GM12878 (cell line): ENCODE measurements at regions not wholly inside any gene's neighbourhood (a gene's known extent, or its start where the extent isn't known, plus 50 kb on each side); places are given as distances from the start of the nearest gene placed in this dataset.

Experiments used
- ATAC-seq: fragments of 200-7000 bp; cut with Tn5 transposase; 3 replicates; pipeline ENCODE4 v1.9.1; 2020; ENCODE audit warnings: mild to moderate bottlenecking, moderate library complexity
- BruUV-seq: library from RNA; stranded (reverse); fragments of 400-500 nt; replicated peaks from 2 replicates; lab custom pipeline; 2021; lab: Mats Ljungman, UMichigan
- CTCF ChIA-PET: fragments of 300-600 bp; sonication (Branson Sonifier 250); formaldehyde crosslinking; extraction: SDS; loops from one replicate; lab custom pipeline; 2021; ENCODE audit warnings: inconsistent platforms; lab: Yijun Ruan, JAX
- POLR2A ChIA-PET: fragments of 350-600 bp; formaldehyde crosslinking; extraction: SDS; loops from one replicate; lab custom pipeline; 2021; ENCODE audit warnings: inconsistent platforms; lab: Charles Lee
- RAD21 ChIA-PET: fragments of 300-600 bp; sonication (Branson Sonifier 250); formaldehyde crosslinking; loops from one replicate; lab custom pipeline; 2023; ENCODE audit warnings: antibody characterized with exemption; ENCODE audit not compliant: unreplicated experiment; lab: Charles Lee
- SMC1A ChIA-PET: fragments of 300-600 bp; sonication (Branson Sonifier 250); formaldehyde crosslinking; loops from one replicate; lab custom pipeline; 2023; ENCODE audit not compliant: unreplicated experiment, uncharacterized antibody; lab: Charles Lee
- DNase-seq: peaks from one replicate; pipeline ENCODE4 v3.0.0-alpha.2; 2011; ENCODE audit warnings: low read depth, low spot score
- FAIRE-seq: peaks from 3 replicates; lab custom pipeline; 2011; peaks lifted over from hg19 to GRCh38; lab: Jason Lieb, UNC
- H2AFZ ChIP-seq: 2 replicates; pipeline ENCODE4 v1.6.0; 2011; ENCODE audit warnings: low read depth, low read length, control low read depth; ENCODE audit not compliant: control insufficient read depth
- H3K27ac ChIP-seq: 2 replicates; pipeline ENCODE4 v1.5.1; 2011; ENCODE audit warnings: control low read depth; ENCODE audit not compliant: control insufficient read depth, insufficient read depth
- H3K27me3 ChIP-seq, 2 experiments: replicated peaks in 1 of 2; 2 replicates each; pipeline versions ENCODE4 v1.6.0 to v1.6.1; 2011; ENCODE audit warnings: low read length in 1 of 2; ENCODE audit not compliant: control insufficient read depth in 2 of 2, insufficient read depth in 2 of 2
- H3K36me3 ChIP-seq, 2 experiments: 2 replicates each; pipeline ENCODE4 v1.5.1; 2011; ENCODE audit warnings: low read length in 1 of 2; ENCODE audit not compliant: control insufficient read depth in 2 of 2, insufficient read depth in 2 of 2
- H3K4me1 ChIP-seq: 2 replicates; pipeline ENCODE4 v1.6.1; 2011; ENCODE audit warnings: mild to moderate bottlenecking, low read length, moderate library complexity, mixed read lengths; ENCODE audit not compliant: control insufficient read depth, insufficient read depth
- H3K4me2 ChIP-seq: 2 replicates; pipeline ENCODE4 v1.6.0; 2011; ENCODE audit warnings: control low read depth; ENCODE audit not compliant: control insufficient read depth, insufficient read depth
- H3K4me3 ChIP-seq: fragments of 200-600 bp; sonication (generic); 2 replicates; pipeline ENCODE4 v1.5.1; 2016
- H3K79me2 ChIP-seq: 2 replicates; pipeline ENCODE4 v1.6.0; 2011; ENCODE audit warnings: low read length; ENCODE audit not compliant: control insufficient read depth, insufficient read depth
- H3K9ac ChIP-seq: 2 replicates; pipeline ENCODE4 v1.8.0; 2011; ENCODE audit warnings: low read length, control low read depth, mixed read lengths; ENCODE audit not compliant: control insufficient read depth, insufficient read depth
- H3K9me3 ChIP-seq: replicated peaks from 3 replicates; pipeline ENCODE4 v1.5.1; 2011; ENCODE audit warnings: mild to moderate bottlenecking, low read length; ENCODE audit not compliant: control insufficient read depth, insufficient read depth
- H4K20me1 ChIP-seq: 2 replicates; pipeline ENCODE4 v1.6.0; 2011; ENCODE audit not compliant: control insufficient read depth, insufficient read depth
- BACH1 ChIP-seq: fragments of 450-650 bp; IDR thresholded peaks from 2 replicates; pipeline ENCODE4 v1.6.1; 2017; ENCODE audit warnings: mild to moderate bottlenecking, borderline replicate concordance
- CBX5 ChIP-seq: sonication (generic); IDR thresholded peaks from 2 replicates; pipeline ENCODE4 v1.6.1; 2016; ENCODE audit warnings: low read depth, moderate library complexity, mild to moderate bottlenecking, inconsistent platforms
- CUX1 ChIP-seq: IDR thresholded peaks from 2 replicates; pipeline ENCODE4 v1.6.1; 2012; ENCODE audit warnings: improper control_type of control experiment, low read depth, low read length; ENCODE audit not compliant: insufficient replicate concordance
- IRF5 ChIP-seq: fragments of 450-650 bp; IDR thresholded peaks from 2 replicates; pipeline ENCODE4 v1.6.1; 2017; ENCODE audit warnings: borderline replicate concordance
- KDM1A ChIP-seq: fragments of 200-600 bp; sonication (generic); IDR thresholded peaks from 2 replicates; pipeline ENCODE4 v1.6.1; 2016; ENCODE audit warnings: borderline replicate concordance
- MXI1 ChIP-seq: fragments of 150-350 bp; IDR thresholded peaks from 2 replicates; pipeline ENCODE4 v1.6.1; 2011; ENCODE audit warnings: low read depth, mild to moderate bottlenecking, inconsistent platforms, low read length, improper control_type of control experiment
- PAX8 ChIP-seq: fragments of 450-650 bp; IDR thresholded peaks from 2 replicates; pipeline ENCODE4 v1.6.1; 2017; ENCODE audit warnings: mild to moderate bottlenecking, moderate library complexity
- TAF1 ChIP-seq: IDR thresholded peaks from 2 replicates; pipeline ENCODE4 v1.6.1; 2011; ENCODE audit warnings: mild to moderate bottlenecking, low read depth, low read length, borderline replicate concordance
- TARDBP ChIP-seq: IDR thresholded peaks from 2 replicates; pipeline ENCODE4 v1.6.1; 2016; ENCODE audit warnings: borderline replicate concordance
- TCF3 ChIP-seq: IDR thresholded peaks from 2 replicates; pipeline ENCODE4 v1.6.1; 2012; ENCODE audit warnings: low read depth, mild to moderate bottlenecking, low read length, borderline replicate concordance; ENCODE audit not compliant: insufficient read depth
- TCF7 ChIP-seq: IDR thresholded peaks from 2 replicates; pipeline ENCODE4 v1.6.1; 2014; ENCODE audit warnings: antibody characterized with exemption, borderline replicate concordance
- WGBS: methylation state at CpG from one replicate; pipeline ENCODE4 v1.1.6; 2016; ENCODE audit warnings: low lambda C conversion rate; ENCODE audit not compliant: insufficient replicate concordance, insufficient coverage; ENCODE audit errors: missing lambda C conversion rate; 5-methylcytosine and 5-hydroxymethylcytosine counted together
- in situ Hi-C: fragments of 300-500 bp; cut with MboI; formaldehyde crosslinking; loops from 9 replicates; pipeline ENCODE4 v1.14.3; 2018; ENCODE audit warnings: mixed read lengths
- intact Hi-C: fragments of 100-400 bp; cut with micrococcal nuclease; formaldehyde crosslinking; loops from one replicate; pipeline ENCODE4 v1.14.2; 2022; ENCODE audit not compliant: unreplicated experiment
- TF ChIP-seq, protein P1 (sequence below): IDR thresholded peaks from 2 replicates; pipeline ENCODE4 v1.6.1; 2012; ENCODE audit warnings: low read depth, low read length, improper control_type of control experiment

- TF ChIP-seq CUX1 (no peak), BACH1 (no peak), KDM1A (no peak), MXI1 (no peak), CBX5 (no peak)
These were observed 176.6 kb downstream of the IL20RB start (continued) for GRCh38 chr3:137134431-137134830.

- WGBS = 0% methylated on average over 3 of the region's 3 CpGs
These were observed 190.6 kb downstream of the IL20RB start for GRCh38 chr3:137148406-137148805.

More at GRCh38 chr3:137148406-137148805, 190.6 kb downstream of the IL20RB start:
- ATAC-seq (no peak), DNase-seq (no peak), FAIRE-seq (no peak)
- CTCF ChIA-PET = no interaction called here
- intact Hi-C loops (no loop called here), in situ Hi-C loops (no loop called here)
- no peak overlapping the region for H3K4me2 ChIP-seq
- no peaks in the 10 kb centered on the region for H4K20me1 ChIP-seq
- no peak overlapping the region for H2AFZ ChIP-seq
- H3K36me3 ChIP-seq = no peaks in the 10 kb centered on the region
- RAD21 ChIA-PET = no interaction called here
- no TSS peak for BruUV-seq
- H3K27ac ChIP-seq = no peak overlapping the region
- TF ChIP-seq TAF1 (no peak), TCF7 (no peak), TCF3 (no peak), IRF5 (no peak), TARDBP (no peak), PAX8 (no peak)
- TF ChIP-seq, protein P1, sequence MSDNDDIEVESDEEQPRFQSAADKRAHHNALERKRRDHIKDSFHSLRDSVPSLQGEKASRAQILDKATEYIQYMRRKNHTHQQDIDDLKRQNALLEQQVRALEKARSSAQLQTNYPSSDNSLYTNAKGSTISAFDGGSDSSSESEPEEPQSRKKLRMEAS = no peak
- H3K27me3 ChIP-seq = no peaks in the 10 kb centered on the region
- SMC1A ChIA-PET = no interaction called here
- H3K79me2 ChIP-seq = no peaks in the 10 kb centered on the region
- no peaks in the 10 kb centered on the region for H3K9me3 ChIP-seq
- H3K4me1 ChIP-seq = no peaks in the 10 kb centered on the region
- no peak overlapping the region for H3K9ac ChIP-seq
- POLR2A ChIA-PET = no interaction called here
- H3K4me3 ChIP-seq = no peak overlapping the region
